HG02973 (cell line): ENCODE measurements at regions not wholly inside any gene's neighbourhood (a gene's known extent, or its start where the extent isn't known, plus 50 kb on each side); places are given as distances from the start of the nearest gene placed in this dataset.

ENCODE experiments used
- ATAC-seq: cut with Tn5 transposase; IDR thresholded peaks from one replicate; pipeline ENCODE4 v1.9.1; 2021; ENCODE audit warnings: moderate library complexity; ENCODE audit not compliant: unreplicated experiment

- no peak for ATAC-seq
Observed at GRCh38 chr10:84996580-84996979, 668.2 kb downstream of the CCSER2 start.

- no peak for ATAC-seq
Observed at GRCh38 chr10:84997870-84998269, 669.5 kb downstream of the CCSER2 start.

DNA sequence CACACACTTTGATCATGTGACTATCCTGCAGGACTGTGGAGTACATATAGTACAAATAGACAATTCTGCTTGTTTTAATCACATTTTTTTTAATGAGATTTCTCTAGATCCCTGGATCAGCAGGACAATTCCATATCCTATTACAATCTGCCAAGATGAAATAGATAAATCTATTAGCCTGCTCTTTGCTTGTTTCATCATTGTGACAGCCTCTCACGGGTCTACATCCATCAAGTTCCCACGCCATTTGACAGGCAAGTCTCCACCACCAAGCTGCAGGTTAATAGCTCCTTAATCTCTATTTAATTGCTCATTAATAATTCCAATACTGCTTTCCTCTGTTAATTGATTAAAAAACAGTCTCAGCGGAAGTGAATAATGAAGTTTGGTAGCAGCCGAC, 671.5 kb downstream of the CCSER2 start:
- ATAC-seq = no peak

- no peak for ATAC-seq
Observed at GRCh38 chr10:85003083-85003482, 674.7 kb downstream of the CCSER2 start.

DNA sequence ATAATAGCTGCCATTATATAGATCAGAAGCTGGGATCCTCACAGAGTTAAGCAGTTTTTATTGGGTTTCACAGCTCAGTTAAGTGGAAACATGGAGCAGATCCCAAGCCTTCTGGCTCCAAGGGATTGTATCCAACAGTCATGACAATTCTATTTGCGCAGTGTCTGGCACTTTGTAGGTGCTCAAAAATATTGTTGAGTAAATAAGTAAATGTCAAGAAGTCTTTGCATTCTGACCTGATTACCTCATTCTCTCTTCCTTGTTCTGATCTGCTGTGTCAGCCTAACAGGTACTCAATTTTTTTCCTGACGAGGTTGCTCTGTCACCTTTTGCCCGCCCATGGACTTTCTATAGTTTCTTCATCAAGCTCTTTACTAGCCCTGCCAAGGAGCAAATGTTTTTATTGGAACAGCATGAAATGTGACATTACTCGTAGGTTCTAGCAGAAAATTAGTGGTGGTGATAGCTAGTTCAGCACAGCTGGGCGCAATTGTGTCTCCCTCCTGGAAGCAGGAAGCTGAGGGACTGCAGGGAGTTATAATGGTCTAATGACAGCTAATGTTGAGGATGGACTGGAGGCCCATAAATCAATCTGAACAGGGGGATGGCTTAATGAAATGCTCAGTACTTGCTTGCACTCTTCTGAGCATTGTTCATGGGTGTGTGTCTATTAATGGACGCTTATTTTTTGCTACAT, 680.2 kb downstream of the CCSER2 start:
- no peak for ATAC-seq

DNA sequence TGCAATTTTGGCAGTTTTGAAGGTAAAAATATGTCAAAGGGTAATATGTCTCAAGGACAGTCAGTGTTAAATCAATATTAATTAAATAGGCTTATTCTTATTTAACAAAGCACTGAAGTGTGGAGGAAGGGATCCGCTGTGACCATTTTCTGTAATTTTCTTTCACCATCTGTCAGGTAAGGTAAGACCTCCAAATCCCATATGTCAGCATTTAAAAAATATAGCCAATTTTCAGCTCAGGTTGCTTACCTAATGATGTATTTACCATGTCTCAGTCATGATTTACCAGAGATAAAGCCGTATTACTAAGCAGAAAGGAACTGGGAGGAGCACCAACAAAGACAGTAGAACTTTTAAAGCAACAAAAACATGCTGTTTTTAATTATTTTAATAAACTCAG, 683.9 kb downstream of the CCSER2 start:
- ATAC-seq = no peak

GRCh38 chr10:85026878-85027467, 698.6 kb downstream of the CCSER2 start:
- no peak for ATAC-seq

- no peak for ATAC-seq
Observed at GRCh38 chr10:85032981-85033380, 704.6 kb downstream of the CCSER2 start.

- ATAC-seq = no peak
Observed at GRCh38 chr10:85036661-85037060, 708.3 kb downstream of the CCSER2 start.

- ATAC-seq = no peak
Observed at GRCh38 chr10:85039311-85039710, 710.9 kb downstream of the CCSER2 start.

GRCh38 chr10:85043207-85043606, 714.8 kb downstream of the CCSER2 start:
- no peak for ATAC-seq

DNA sequence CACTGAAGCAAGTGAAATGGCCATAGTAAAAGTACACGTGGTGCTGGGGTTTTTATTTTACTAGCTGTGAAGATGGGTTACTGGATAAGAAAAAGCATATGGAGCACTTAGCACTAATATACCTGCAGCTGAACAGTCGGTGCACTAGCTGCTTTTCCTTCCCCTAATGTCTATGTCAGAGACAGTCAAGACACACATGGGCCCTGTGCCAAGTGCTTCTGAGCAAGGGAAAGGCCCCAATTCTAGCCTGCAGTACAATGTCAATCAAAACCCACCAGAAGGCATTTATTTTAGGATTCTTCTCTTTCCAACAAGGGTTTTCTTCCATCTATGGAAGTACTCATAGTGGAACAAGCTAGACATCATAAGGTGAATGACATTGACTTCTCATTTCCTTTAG, 716.7 kb downstream of the CCSER2 start:
- ATAC-seq = no peak

DNA sequence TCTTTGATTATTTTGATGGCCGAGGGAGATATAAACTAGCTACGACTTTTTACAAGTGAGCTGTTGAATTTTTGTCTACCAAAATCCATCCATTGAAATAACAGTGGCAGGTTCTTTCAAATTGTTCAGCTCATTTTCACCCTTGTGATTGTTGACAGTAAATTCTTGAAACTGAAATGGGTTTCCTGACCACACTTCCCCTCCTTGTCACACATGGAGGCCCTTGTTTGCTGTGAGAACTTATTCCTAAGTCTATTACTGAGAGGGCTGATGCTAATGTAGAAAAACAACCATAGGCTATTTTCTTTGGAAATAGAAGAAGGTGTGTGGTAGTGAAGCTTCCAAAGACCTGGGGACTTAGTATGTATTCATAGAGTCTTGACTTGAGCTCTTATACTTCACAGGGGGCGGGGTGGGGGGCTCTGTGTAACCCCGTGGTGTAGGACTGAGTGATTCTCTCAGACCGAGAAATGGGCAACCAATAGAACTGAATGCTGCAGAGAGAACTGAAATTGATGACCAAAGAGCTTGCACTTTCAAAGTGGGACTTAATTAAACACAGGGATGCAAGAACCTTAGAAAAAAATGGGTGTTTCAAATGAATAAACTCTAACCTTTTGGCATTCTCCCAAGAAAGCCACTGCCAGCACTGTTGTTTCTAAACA, 718.9 kb downstream of the CCSER2 start:
- ATAC-seq = no peak

DNA sequence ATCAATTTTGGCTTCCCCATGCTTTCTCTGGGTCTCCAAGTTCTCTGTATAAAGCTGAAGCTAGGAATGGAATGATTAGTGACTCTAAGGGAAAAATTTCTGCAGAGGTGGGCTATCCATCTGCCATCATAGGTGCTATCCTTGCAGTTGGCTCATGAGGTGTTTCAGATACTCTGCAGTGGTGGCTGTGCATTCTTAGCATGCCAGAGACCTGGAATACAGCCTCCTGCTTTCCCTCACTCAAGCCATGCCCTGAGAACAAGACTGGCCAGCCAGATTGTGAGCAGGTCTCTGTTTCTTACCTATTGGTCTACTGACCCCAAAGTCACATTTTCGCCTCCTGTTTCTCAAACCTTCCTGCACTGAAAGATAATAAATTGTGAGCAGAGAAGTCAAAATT, 719.6 kb downstream of the CCSER2 start:
- no peak for ATAC-seq

- no peak for ATAC-seq
Observed at GRCh38 chr10:85048644-85049043, 720.3 kb downstream of the CCSER2 start.

DNA sequence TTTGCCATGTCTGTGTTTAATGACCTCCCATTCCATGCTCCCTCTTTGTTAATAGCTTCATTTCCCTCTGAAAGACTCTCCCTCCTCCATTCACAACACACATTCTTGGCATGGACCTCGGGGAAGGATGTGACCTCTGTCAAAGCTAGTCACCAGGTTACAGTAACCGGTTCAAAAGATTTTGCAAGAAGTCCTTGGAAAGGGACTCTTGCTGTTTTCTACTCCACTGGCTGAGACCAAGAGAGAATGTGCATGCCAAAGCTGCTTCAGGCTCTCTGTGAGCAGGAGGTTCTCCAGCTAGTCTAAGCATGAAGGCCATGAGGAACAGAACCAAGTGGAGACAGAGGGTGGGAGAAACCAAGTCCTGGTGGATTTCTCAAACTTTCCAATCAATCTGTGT, 732.6 kb downstream of the CCSER2 start:
- no peak for ATAC-seq

GRCh38 chr10:85061401-85061800, 733.0 kb downstream of the CCSER2 start:
- ATAC-seq = no peak

GRCh38 chr10:85067955-85068354, 739.6 kb downstream of the CCSER2 start:
- peak; percentile 60 for ATAC-seq

DNA sequence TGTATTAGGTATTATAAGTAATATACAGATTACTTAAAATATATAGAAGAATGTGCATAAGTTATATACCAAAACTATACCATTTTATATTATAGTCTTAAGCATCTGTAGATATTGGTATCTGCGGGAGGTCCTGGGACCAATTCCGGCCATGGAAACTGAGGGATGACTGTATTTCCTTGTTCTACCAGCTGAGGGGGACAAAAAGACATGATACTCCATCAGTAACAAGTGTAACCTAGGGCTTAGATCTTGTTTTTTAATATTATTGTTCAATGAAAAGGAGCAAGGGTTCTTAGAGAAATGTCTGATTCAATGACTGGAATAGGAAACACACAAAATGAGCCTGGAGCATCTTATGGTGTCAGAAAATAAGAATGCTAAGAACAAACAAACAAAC, 752.5 kb downstream of the CCSER2 start:
- ATAC-seq = no peak

DNA sequence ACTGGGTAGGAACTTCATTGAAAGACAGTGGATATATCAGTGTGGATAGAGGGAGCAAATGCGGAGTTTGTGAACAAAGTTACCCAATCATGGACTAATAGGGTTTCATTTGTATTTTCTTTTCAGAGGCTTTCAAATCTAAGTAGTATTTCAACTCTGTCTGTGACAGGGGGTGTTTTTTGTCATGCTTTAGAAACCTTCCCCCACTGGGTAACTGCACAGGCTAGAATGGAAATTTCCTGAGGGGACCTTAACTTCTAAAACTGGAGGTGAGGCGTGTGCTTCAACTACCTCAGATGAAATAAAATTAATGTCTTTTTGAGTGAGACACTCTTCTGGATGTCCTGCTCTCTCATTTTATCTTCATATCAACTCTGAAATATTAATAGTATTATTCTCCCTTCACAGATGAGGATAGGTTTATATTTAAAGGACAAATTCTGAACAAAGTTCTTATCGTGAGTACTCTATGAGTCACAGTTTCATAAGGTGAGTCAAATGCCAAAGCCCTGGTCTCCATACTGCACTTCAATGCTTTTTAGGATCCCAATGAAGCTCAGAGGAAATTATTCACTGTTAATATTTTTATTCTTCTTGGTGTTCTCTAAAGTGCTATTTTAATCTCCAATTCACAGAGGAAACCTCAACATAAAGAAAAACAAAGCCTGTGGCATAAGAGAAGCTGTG, 770.6 kb downstream of the CCSER2 start:
- no peak for ATAC-seq

DNA sequence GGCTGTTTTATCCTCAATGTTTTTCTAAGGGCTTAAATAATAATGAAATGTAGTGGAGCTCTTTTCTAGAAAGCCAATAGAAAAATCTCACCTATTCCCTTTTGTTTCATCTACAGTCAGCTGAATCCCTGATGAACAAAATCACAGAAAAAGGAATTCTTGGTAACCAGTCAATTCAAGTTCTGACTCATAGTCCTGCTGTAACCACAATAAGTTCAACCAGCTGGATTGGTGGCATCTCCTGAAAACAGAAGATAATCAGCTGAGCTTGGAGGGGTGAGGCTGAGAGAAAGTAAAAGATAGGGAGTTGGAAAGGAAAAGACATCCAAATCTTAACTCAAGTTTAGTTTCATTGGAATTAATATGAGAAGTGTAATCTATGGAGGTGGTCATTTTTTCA, 772.1 kb downstream of the CCSER2 start:
- ATAC-seq = no peak
